Islet precursor cell (in vitro differentiated cells): ENCODE measurements at regions not wholly inside any gene's neighbourhood (a gene's known extent, or its start where the extent isn't known, plus 50 kb on each side); places are given as distances from the start of the nearest gene placed in this dataset.

Source experiments
- DNase-seq: peaks from one replicate; pipeline ENCODE4 v3.0.0-alpha.2; 2018

GRCh38 chr22:44589831-44590230 is 91.8 kb upstream of the RTL6 start:
- no peak for DNase-seq

GRCh38 chr22:44588348-44588747 is 90.3 kb upstream of the RTL6 start:
- DNase-seq: no peak

DNA sequence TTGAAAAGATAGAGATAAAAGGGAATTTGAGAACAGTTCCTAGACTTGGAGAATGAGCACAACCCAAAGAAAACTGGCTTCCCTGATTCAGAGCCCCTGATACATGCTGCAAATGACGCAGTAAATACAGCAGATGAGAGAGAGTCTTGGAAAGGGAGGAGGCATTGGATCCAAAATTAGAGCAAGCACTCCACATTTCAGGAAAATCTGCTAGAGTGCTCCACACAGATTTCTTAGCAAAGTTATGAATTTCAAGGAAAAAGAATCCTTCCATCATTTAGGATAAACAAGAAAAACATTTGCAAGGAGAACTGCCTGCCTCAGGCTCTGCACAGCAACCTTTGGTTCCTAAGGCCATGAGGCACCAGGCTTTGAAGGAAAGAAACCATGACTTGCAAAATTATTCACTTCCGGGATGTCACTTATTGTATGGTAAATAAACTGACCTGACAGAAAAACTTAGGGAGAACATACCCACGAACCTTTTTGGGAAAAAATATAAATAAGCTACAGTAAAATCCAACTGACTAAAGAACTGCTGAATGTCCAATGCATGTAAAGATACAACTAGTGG is 89.8 kb upstream of the RTL6 start:
- no peak for DNase-seq

- no peak for DNase-seq
Observed at GRCh38 chr22:44586999-44587736, 89.1 kb upstream of the RTL6 start.

GRCh38 chr22:44586351-44586990 is 88.4 kb upstream of the RTL6 start:
- no peak for DNase-seq

- DNase-seq: peak; percentile 40
Observed at GRCh38 chr22:44585559-44586350, 87.7 kb upstream of the RTL6 start.

- peak; percentile 32 for DNase-seq
Observed at GRCh38 chr22:44584256-44584902, 86.3 kb upstream of the RTL6 start.

- peak; percentile 45 for DNase-seq
Observed at GRCh38 chr22:44583854-44584253, 85.8 kb upstream of the RTL6 start.

GRCh38 chr22:44583061-44583760 is 85.2 kb upstream of the RTL6 start:
- peak; percentile 37 for DNase-seq

- no peak for DNase-seq
Observed at GRCh38 chr22:44582016-44582415, 84.0 kb upstream of the RTL6 start.

- no peak for DNase-seq
Observed at GRCh38 chr22:44581096-44581435, 83.0 kb upstream of the RTL6 start.

GRCh38 chr22:44580176-44581095 is 82.4 kb upstream of the RTL6 start:
- DNase-seq: peak; percentile 45

- peak; percentile 35 for DNase-seq
Observed at GRCh38 chr22:44578516-44579230, 80.6 kb upstream of the RTL6 start.

GRCh38 chr22:44578110-44578457 is 80.1 kb upstream of the RTL6 start:
- DNase-seq: no peak

DNA sequence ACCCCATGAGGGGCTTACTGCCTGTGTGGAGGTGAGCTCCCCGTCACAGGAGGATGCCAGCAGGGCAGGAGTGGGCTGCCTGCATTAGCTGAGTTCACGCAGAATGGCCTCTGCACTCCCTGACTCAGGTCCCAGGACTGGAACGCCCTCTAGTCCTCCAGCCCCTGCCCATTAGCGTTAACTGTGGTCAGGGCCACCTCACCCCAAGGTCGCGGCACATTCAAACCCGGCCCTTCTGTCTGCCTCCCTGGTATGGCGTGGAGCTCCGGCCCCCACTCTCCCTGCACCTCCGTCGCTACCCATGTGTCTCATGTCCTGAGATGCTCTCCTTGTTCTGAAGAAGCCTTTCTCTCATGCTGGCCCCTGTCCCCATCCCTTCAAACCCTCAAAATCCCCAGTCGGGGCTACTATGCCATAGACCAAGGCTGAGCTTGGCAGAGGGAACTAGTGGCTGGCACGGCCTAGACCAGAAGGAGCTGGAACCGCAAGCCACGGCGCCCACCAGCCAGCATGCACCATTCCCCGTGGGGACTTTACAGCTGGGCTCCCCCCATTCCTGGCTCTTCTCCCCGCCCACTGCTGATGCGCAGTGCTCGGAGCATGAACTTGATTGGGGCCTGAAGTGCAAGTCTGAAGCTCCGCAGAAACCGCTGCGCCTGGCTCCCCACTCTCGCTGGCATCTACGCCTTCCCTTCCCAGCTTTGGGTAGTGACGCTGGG is 79.5 kb upstream of the RTL6 start:
- peak; percentile 47 for DNase-seq

DNA sequence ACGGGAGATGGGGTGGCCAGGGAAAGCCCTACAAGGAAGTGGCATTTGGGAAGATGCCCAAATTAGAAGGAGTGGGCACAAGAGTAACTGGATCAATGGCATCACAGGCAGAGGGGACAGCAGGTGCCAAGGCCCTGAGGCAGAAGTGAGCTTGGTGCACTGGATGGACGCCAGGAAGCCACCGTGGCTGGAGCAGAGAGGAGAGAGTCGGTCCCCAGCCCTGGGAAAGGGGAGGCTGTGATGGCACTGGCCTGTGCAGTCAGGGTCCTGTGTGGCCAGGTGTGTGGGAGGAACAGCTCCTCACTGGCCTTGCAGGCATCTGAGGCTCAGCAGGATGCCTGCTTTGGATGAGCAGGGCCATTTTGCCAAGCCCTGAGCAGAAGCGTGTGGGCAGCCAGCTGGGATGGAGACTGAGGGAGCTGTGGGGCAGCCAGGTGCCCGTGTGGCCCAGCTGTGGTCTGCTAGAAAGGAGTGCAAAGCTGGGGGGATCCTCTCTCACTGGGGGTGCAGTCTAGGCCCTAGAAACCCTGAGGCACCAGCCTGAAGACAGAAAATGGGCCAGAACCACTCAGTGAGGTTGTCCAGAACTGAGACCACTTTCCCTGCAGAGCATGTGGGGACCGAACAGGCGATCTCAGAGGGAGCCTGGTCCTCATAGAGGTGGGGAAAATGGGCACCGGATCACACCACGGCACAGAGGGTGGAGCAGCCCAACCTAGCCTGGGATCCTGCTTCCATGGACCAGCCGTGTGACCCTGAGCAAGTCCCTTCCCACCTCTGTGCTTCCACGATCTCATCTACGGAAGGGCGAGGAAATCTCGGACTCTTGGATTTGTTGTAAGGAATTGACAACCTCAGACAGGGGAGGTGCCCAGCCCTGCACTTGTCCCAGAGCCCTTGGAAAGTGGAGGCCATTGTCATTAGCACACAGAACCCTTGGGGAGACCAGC is 78.6 kb upstream of the RTL6 start:
- DNase-seq: peak; percentile 48

DNA sequence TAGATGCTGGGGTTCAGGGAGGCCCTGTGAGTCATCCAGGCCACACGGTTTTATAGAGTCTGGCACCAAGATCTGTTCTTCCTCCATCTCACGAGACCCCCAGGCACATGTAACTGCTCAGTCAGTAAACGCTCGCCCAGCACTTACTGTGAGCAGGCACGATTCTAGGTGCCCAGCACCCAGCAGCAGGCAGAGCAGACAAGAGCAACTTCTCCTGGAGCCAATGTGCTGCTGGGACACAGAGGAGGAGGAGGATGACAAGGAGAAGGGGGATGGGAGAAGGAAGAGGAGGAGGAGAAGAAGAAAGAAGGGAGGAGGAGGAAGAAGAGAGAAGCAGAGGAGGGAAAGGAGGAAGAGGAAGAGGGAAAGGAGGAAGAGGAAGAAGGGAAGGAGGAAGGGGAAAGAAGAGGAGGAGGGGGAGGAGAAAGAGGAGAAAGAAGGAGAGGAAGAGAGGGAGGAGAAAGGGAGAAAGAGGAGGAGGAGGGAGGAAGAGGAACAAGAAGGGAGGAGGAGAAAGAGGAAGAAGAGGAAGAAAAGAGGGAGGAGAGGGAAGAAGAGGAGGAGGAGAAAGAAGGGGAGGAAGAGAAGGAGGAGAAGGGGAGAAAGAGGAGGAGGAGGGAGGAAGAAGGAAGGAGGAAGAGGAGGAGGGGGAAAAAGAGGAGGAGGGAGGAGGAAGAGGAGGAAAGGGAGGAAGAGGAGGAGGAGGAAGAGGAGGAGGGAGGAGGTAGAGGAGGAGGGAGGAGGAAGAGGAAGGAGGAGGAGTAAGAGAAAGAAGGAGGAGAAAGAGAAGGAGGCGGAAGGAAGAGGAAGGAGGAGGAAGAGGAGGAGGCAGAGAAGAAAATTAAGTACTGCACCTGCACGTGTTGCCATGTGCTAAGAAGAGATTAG is 77.6 kb upstream of the RTL6 start:
- DNase-seq: peak; percentile 37
